SK-N-SH treated with all-trans-retinoic acid at 6 μM for 48 hours (cell line): ENCODE measurements at regions not wholly inside any gene's neighbourhood (a gene's known extent, or its start where the extent isn't known, plus 50 kb on each side); places are given as distances from the start of the nearest gene placed in this dataset.

Source experiments
- CSDC2 ChIP-seq: fragments of 250-450 bp; sonication (Bioruptor Pico); IDR thresholded peaks from 2 replicates; pipeline ENCODE4 v1.5.0; 2020; ENCODE audit warnings: mild to moderate bottlenecking, moderate library complexity
- PATZ1 ChIP-seq: fragments of 250-450 bp; sonication (Bioruptor Pico); IDR thresholded peaks from 2 replicates; pipeline ENCODE4 v1.8.0; 2020; ENCODE audit warnings: mild to moderate bottlenecking, moderate library complexity, borderline replicate concordance

- TF ChIP-seq CSDC2 (CRISPR knock-in tag), result no peak
- no peak for TF ChIP-seq PATZ1 (CRISPR knock-in tag)
Measured at GRCh38 chr2:163479599-163479998, 256.2 kb downstream of the FIGN start.
